HG02970 (cell line): ENCODE measurements at regions not wholly inside any gene's neighbourhood (a gene's known extent, or its start where the extent isn't known, plus 50 kb on each side); places are given as distances from the start of the nearest gene placed in this dataset.

ENCODE experiments used
- ATAC-seq: cut with Tn5 transposase; IDR thresholded peaks from one replicate; pipeline ENCODE4 v1.9.1; 2021; ENCODE audit warnings: mild to moderate bottlenecking, moderate library complexity, moderate number of reproducible peaks; ENCODE audit not compliant: unreplicated experiment, low FRiP score

DNA sequence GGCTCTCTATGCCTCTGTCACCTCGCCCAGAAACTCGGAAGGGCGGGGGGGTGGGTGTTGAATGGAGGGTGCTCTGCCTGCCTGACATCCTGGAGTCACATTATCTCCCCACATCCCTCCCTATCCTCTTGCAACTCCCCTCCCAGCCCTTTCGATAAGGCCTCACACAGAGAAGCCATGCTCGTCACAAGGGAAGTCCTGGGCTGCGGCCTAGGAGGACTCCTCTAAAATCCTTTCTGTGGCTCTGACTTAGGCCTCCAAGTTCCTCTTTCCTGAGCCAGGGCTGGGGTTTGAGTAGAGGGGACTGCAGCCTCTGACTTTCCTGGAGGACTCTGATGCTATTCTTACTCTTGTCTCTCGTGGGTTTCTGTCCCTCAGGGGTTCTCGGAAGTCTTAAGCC lies 75.0 kb upstream of the PKDCC start:
- ATAC-seq: no peak

DNA sequence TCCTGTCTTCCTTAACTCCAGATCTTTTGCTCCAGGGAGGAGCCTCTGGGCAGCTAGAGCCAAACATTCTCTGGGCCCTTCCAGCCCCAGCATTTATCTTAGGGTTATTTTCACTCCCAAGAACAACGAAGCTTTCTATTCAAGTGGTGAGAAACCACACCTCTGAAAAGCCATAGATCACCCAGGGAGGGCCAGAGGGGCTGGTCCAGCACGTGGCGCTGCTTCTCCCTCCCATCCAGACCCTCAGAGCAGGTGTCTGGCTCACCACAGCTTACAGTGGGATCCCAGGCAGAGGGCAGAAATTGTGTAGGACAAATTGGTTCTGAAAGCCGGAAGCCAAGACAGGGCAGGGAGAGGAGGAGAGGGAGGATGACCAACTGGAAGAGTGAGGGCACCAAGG lies 74.0 kb upstream of the PKDCC start:
- ATAC-seq: no peak

DNA sequence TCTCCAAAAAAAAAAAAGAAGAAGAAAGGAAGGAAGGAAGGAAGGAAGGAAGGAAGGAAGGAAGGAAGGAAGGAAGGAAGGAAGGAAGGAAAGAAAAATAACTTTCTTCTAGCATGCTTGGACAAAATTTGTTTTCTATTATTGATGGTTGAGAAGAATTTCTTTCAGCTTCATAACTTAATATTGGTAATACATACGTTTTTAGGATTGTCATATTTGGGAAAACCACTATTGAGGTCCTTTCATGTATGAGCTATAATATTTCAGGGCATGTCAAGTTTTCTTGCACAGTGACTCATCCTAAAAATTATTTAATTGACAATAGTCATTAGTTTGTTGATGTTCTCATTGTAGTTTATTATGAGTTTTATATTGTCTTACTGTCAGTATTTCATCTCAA lies 66.4 kb upstream of the PKDCC start:
- no peak for ATAC-seq

DNA sequence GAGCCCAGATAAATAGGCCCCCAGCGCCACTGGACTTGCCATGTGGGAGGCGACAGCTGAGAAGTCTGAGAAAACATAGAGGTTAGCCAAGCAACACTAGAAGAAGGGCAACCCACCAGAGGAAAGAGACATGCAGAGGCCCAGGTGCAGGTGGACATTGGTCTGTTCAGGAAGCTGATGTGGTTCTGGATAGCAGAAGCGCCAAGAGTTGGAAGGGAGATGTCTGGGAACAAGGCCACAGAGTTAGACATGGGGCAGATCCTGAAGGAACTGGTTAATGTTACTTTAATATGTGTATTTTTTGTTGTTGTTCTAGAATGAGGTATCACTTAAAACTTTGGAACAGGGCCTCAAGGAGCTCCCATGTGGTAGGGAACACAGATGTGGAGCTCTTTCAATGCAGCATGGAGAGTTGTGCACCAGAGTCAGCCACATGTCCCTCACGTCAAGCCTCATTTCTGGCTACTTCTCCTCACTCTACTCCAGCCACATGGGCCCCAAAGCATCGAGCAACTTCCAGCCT lies 62.2 kb upstream of the PKDCC start:
- no peak for ATAC-seq

DNA sequence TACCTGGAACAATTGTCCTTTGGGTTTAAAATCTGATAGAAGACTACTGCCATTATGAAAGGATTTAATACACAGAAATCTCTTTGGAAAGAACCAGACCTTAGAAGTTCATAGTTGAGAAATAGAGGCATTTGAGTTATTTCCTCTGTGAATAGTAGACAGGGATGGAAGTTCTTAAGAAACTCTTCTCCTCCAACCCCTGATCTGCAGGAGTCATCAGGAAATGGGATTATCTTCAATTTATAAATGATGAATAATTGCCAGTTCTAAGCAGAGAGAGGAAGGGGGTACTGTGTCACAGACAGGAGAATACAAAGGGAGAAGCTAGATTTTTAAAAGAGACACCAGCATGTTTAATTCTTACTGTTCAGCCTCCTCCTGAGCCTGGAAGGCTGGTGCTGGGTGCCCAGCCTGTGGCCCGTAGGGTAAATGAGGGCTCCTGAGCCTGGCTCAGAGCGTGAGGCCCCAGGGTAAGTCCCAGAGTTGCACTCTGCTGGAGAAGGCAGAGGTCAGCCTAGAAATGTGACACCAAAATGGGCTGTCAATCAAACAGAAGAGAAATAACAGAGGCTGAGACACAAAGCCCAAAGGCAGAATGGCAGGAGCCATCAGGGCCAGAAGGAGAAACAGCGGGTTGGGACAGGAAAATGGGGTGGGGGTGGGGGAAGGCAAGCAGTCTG lies 58.2 kb upstream of the PKDCC start:
- no peak for ATAC-seq

DNA sequence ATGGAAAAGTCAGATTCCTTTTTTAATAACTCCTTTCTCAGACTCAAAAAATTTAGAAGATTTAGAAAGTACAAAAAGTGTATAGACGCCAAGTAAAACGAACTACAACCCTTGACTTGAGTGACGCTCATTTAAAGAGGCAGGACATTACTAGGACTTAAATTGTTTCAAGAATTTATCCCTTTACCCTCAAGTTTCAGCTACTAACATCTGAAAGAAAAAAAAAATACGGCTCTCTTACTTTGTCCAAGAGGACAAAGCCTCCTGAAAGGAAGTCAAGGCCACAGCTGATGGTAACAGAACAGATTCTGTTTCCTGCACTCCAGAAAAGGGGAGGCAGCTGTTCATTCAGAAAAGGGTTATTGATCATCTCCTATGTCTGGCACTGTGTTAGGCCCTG lies 57.6 kb upstream of the PKDCC start:
- ATAC-seq: no peak

DNA sequence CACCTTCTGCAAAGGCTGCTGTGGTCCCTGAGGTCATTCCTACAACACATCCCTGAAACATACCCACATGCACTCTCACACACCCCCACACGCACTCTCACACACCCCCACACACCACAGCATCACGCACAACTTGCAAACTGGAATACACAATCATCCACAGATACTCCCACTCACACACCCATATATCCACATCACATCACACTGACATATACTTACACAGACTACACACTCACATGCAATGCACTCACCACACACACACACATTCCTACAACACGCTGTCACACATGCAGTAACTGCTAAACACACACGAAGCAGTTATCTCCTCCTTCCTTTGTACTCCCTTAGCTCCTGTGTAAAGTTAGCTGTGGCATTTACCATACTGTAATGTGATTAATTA lies 57.1 kb upstream of the PKDCC start:
- no peak for ATAC-seq

DNA sequence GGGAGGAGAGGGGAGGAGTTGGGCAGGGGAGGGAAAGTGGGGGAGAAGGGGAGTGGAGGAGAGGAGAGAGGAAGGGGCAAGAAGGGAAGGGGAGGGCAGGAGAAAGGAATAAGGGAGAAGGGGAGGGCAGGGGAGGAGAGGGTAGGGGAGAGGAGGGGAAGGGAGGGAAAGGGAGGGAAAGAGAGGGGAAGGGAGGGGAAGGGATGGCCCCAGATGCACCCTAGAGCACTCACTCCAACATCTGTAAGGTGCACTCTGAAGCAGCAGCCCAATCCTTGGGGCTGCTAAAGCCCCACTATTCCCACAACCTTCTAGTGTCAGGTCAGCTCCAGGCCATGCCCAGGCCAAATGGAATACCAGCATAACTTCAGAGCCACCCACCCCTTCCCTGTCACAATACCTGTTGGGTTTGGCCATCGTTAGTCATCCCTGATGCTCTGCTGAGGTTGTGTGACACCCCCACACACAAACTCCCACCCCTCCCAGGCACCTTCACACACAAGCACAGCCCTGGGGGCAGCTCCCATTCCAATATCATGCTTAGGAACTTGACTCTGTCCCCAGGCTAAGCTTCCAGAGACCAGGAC lies 55.7 kb upstream of the PKDCC start:
- no peak for ATAC-seq

DNA sequence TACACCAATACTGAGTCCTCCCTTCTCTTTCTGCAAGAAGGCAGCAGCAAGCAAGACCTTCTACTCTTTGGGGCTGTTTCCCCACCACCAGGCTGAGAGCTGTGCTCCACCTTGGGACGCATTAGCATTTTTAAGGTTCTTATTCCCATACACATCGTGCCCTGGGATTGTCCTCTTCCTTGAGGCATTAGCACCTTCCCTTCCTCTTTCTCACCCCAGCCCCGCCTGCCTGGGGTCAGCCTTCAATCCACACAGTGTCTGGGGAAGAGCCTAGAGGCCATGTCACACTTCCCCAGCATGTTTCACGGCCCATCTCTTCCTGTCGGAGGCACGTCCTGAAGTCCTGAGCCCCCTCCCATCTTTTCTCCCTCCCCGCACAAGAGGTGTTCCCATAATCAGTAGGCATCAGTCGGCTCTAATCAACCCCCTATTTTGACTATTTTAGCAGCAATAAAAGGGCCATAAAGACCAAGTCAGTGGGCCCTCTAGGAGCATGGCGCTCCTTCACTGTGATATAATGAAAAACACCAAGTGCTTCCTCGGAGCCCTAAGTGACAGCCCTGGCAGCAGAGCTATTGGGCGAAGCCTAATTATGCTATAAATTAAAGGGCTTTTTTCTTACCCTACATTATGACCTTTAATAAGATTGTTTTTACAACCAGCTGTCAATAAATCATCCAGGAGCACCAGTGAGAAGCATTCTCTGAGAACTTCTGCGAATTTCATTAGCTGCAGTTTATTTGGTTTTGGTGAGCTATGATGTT lies 55.0 kb upstream of the PKDCC start:
- no peak for ATAC-seq

DNA sequence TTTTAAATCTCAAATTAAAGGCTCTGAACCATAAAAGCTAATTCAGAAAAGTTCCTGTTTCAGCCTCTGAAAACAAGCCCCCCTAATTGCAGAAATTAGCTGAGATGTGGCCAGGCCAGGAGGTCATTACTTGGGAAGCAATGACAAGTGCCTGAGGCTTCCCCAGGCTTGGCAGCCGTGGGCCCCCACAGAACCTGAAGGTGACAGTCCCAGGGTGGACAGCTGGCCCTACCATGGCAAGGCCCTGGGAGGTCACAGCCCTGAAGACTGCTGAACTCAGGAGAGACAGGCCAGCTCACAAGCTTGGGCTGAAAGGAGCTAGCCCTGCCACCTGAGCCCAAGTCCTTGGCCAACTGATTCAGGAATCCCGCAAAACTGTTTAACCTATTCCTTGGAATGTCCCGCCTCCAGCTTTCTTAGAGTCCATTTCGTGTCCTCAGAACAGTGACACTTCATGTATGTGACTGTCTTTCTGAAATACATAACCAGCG lies 54.3 kb upstream of the PKDCC start:
- no peak for ATAC-seq

DNA sequence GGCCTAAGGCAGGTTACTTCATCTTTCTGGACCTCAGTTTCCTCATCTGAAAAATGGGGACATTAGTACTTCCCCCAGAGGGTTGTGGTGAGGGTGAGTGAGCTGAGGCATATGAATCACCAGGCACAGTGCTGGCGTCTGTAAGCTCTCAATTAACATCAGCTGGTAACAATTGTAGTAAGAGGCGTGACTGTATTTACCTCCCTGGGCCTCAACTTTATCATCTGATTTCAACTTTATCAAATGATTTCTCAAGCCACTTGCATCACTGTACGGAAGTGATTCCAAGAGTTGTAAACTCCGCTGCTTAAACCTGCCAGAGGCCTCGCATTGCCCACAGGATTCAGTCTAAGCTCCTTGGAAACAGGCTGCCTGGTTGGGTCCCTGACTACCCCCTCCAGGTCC lies 53.6 kb upstream of the PKDCC start:
- ATAC-seq: no peak

DNA sequence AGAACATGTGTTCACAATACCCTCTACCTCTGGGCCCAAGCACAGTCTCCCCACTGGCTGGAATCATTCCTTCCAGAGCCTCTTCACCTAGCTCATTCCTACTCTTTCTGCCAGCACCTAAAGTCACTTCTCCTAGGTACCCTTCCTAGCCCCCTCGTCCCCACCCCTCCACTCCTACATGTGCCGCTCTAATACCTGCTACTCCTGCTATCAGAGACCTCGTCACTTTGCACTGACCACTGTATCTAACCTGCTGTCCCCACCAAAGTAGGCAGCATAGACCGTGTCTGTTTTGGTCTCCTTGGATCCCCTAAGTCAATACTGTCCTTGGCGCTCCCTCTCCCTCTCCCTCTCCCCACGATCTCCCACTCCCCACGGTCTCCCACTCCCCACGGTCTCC lies 53.2 kb upstream of the PKDCC start:
- no peak for ATAC-seq

DNA sequence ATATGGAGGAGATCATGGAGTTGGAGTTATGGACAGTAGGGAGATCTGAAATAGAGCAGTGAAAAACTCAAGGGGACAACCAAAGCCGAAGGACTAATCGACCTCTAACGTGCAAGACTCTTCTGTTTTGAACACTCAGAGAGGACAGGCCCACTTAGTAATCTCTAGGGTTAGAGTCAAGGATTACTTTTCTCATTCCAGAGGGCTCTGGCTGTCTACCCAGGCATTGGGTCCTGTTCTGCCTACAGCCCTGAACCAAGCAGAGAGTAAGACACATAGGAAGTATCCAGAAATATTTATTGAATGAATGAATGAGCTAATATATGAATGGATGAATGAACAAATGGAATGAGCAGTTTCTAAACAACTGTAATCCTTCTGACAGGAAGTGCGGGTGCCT lies 50.3 kb upstream of the PKDCC start:
- ATAC-seq: no peak
